HG03378 (cell line): ENCODE measurements at regions not wholly inside any gene's neighbourhood (a gene's known extent, or its start where the extent isn't known, plus 50 kb on each side); places are given as distances from the start of the nearest gene placed in this dataset.
"Not testable (repeated sequence)": the region's sequence is repeated elsewhere in the genome, so short reads cannot be mapped to it uniquely, and the experiment has no call there.

Experiments used
- ATAC-seq: cut with Tn5 transposase; IDR thresholded peaks from one replicate; pipeline ENCODE4 v1.9.1; 2021; ENCODE audit warnings: mild to moderate bottlenecking, moderate library complexity; ENCODE audit not compliant: unreplicated experiment

- ATAC-seq = peak; percentile 77
Observed at GRCh38 chr2:75844651-75845050, 133.9 kb upstream of the GCFC2 start.

GRCh38 chr2:75834588-75834987, 123.9 kb upstream of the GCFC2 start:
- ATAC-seq = not testable (repeated sequence)

GRCh38 chr2:75833386-75833785, 122.7 kb upstream of the GCFC2 start:
- no peak for ATAC-seq

GRCh38 chr2:75828826-75829225, 118.1 kb upstream of the GCFC2 start:
- ATAC-seq = no peak

- ATAC-seq = not testable (repeated sequence)
Observed at GRCh38 chr2:75823515-75823914, 112.8 kb upstream of the GCFC2 start.

- no peak for ATAC-seq
Observed at GRCh38 chr2:75822336-75822735, 111.6 kb upstream of the GCFC2 start.

GRCh38 chr2:75820693-75821092, 110.0 kb upstream of the GCFC2 start:
- peak; percentile 51 for ATAC-seq

- ATAC-seq = no peak
Observed at GRCh38 chr2:75810611-75811330, 100.1 kb upstream of the GCFC2 start.

GRCh38 chr2:75808793-75809535, 98.2 kb upstream of the GCFC2 start:
- no peak for ATAC-seq

GRCh38 chr2:75807992-75808391, 97.3 kb upstream of the GCFC2 start:
- no peak for ATAC-seq

GRCh38 chr2:75801234-75801982, 90.7 kb upstream of the GCFC2 start:
- peak; percentile 51 for ATAC-seq

GRCh38 chr2:75800456-75800855, 89.7 kb upstream of the GCFC2 start:
- peak; percentile 86 for ATAC-seq

GRCh38 chr2:75799859-75800258, 89.1 kb upstream of the GCFC2 start:
- ATAC-seq = peak; percentile 37

- no peak for ATAC-seq
Observed at GRCh38 chr2:75798569-75798968, 87.9 kb upstream of the GCFC2 start.

- no peak for ATAC-seq
Observed at GRCh38 chr2:75792996-75793395, 82.3 kb upstream of the GCFC2 start.

GRCh38 chr2:75792146-75792545, 81.4 kb upstream of the GCFC2 start:
- no peak for ATAC-seq

- peak; percentile 50 for ATAC-seq
Observed at GRCh38 chr2:75790814-75791467, 80.2 kb upstream of the GCFC2 start.

- ATAC-seq = peak; percentile 1
Observed at GRCh38 chr2:75790121-75790813, 79.6 kb upstream of the GCFC2 start.

GRCh38 chr2:75788902-75789301, 78.2 kb upstream of the GCFC2 start:
- ATAC-seq = no peak

GRCh38 chr2:75788154-75788553, 77.4 kb upstream of the GCFC2 start:
- no peak for ATAC-seq
